ENCODE measurements at regions not wholly inside any gene's neighbourhood (a gene's known extent, or its start where the extent isn't known, plus 50 kb on each side); places are given as distances from the start of the nearest gene placed in this dataset.

DNA sequence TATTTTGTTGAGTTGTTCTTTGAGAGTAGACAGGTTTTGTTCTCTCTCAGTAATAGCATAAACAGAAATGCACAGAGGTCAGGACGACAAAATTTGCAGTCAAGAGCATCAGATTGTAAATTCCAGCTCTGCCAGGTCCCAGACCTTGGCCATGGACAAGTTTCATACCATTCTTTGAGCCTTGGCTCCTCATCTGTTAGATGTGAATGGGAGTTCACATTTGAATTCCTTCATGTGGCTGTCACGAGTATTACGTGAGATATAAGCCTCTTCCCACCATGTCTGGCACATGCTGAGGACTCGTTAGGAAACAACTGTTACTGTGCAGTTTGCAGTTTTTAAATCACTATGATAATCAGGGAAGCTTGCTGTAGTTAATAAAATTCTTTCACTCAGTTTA is 93.2 kb upstream of the KCTD3 start:
- ChIA-PET CTCF (no interaction called here), POLR2A (no interaction called here), RAD21 (ENCODE audit: unreplicated experiment) (no interaction called here), SMC1A (ENCODE audit: uncharacterized antibody, unreplicated experiment) (no interaction called here)
- H3K9me3 ChIP-seq (replicated peaks; ENCODE audit: control insufficient read depth, insufficient read depth, low read length) = no peaks in the 10 kb centered on the region
- H3K79me2 ChIP-seq (ENCODE audit: control insufficient read depth, insufficient read depth, low read length) = no peaks in the 10 kb centered on the region
- FAIRE-seq (no peak), ATAC-seq (no peak), DNase-seq (ENCODE audit: low read depth, low spot score) (no peak)
- WGBS (ENCODE audit: insufficient coverage, insufficient replicate concordance, low lambda C conversion rate, missing lambda C conversion rate) = 27% methylated on average over 4 of the region's 4 CpGs
- H2AFZ ChIP-seq (ENCODE audit: control insufficient read depth, low read depth, low read length) = no peak overlapping the region
- H3K4me1 ChIP-seq (ENCODE audit: control insufficient read depth, insufficient read depth, low read length) = no peaks in the 10 kb centered on the region
- no peak overlapping the region for H3K27ac ChIP-seq (ENCODE audit: control insufficient read depth, insufficient read depth)
- H3K4me2 ChIP-seq (ENCODE audit: control insufficient read depth, insufficient read depth) = no peak overlapping the region
- intact Hi-C loops (cut with micrococcal nuclease; ENCODE audit: unreplicated experiment) = no loop called here
- H3K9ac ChIP-seq (ENCODE audit: control insufficient read depth, insufficient read depth, low read length) = no peak overlapping the region
- no TSS peak for BruUV-seq (replicated peaks)
- no peaks in the 10 kb centered on the region for H3K36me3 ChIP-seq (ENCODE audit: control insufficient read depth in 2 of 2, insufficient read depth in 2 of 2, low read length in 1 of 2)
- in situ Hi-C loops (cut with MboI) = no loop called here
- no peak overlapping the region for H3K4me3 ChIP-seq
- no peaks in the 10 kb centered on the region for H3K27me3 ChIP-seq (replicated peaks in 1 of 2; ENCODE audit: control insufficient read depth in 2 of 2, insufficient read depth in 2 of 2, low read length in 1 of 2)
- H4K20me1 ChIP-seq (ENCODE audit: control insufficient read depth, insufficient read depth) = no peaks in the 10 kb centered on the region
- no peak for TF ChIP-seq KLF5 (IDR thresholded peaks at IDR 0.05; ENCODE audit: partially characterized antibody)
- TF ChIP-seq, protein P1, sequence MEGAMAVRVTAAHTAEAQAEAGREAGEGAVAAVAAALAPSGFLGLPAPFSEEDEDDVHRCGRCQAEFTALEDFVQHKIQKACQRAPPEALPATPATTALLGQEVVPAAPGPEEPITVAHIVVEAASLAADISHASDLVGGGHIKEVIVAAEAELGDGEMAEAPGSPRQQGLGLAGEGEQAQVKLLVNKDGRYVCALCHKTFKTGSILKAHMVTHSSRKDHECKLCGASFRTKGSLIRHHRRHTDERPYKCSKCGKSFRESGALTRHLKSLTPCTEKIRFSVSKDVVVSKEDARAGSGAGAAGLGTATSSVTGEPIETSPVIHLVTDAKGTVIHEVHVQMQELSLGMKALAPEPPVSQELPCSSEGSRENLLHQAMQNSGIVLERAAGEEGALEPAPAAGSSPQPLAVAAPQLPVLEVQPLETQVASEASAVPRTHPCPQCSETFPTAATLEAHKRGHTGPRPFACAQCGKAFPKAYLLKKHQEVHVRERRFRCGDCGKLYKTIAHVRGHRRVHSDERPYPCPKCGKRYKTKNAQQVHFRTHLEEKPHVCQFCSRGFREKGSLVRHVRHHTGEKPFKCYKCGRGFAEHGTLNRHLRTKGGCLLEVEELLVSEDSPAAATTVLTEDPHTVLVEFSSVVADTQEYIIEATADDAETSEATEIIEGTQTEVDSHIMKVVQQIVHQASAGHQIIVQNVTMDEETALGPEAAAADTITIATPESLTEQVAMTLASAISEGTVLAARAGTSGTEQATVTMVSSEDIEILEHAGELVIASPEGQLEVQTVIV (IDR thresholded peaks at IDR 0.05; ENCODE audit: borderline replicate concordance, partially characterized antibody) = no peak
- TF ChIP-seq EED (IDR thresholded peaks at IDR 0.05; ENCODE audit: low read depth) = no peak
- TF ChIP-seq MYC (IDR thresholded peaks at IDR 0.05; ENCODE audit: insufficient read depth, insufficient read length, insufficient replicate concordance, low read length, severe bottlenecking) = no peak
- TF ChIP-seq, protein P2, sequence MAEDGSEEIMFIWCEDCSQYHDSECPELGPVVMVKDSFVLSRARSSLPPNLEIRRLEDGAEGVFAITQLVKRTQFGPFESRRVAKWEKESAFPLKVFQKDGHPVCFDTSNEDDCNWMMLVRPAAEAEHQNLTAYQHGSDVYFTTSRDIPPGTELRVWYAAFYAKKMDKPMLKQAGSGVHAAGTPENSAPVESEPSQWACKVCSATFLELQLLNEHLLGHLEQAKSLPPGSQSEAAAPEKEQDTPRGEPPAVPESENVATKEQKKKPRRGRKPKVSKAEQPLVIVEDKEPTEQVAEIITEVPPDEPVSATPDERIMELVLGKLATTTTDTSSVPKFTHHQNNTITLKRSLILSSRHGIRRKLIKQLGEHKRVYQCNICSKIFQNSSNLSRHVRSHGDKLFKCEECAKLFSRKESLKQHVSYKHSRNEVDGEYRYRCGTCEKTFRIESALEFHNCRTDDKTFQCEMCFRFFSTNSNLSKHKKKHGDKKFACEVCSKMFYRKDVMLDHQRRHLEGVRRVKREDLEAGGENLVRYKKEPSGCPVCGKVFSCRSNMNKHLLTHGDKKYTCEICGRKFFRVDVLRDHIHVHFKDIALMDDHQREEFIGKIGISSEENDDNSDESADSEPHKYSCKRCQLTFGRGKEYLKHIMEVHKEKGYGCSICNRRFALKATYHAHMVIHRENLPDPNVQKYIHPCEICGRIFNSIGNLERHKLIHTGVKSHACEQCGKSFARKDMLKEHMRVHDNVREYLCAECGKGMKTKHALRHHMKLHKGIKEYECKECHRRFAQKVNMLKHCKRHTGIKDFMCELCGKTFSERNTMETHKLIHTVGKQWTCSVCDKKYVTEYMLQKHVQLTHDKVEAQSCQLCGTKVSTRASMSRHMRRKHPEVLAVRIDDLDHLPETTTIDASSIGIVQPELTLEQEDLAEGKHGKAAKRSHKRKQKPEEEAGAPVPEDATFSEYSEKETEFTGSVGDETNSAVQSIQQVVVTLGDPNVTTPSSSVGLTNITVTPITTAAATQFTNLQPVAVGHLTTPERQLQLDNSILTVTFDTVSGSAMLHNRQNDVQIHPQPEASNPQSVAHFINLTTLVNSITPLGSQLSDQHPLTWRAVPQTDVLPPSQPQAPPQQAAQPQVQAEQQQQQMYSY (CRISPR knock-in tag; IDR thresholded peaks at IDR 0.05) = no peak
- no peak for TF ChIP-seq ZNF217 (IDR thresholded peaks at IDR 0.05)
- no peak for TF ChIP-seq RFX5 (IDR thresholded peaks at IDR 0.05; ENCODE audit: low read depth, low read length)
- TF ChIP-seq, protein P3, sequence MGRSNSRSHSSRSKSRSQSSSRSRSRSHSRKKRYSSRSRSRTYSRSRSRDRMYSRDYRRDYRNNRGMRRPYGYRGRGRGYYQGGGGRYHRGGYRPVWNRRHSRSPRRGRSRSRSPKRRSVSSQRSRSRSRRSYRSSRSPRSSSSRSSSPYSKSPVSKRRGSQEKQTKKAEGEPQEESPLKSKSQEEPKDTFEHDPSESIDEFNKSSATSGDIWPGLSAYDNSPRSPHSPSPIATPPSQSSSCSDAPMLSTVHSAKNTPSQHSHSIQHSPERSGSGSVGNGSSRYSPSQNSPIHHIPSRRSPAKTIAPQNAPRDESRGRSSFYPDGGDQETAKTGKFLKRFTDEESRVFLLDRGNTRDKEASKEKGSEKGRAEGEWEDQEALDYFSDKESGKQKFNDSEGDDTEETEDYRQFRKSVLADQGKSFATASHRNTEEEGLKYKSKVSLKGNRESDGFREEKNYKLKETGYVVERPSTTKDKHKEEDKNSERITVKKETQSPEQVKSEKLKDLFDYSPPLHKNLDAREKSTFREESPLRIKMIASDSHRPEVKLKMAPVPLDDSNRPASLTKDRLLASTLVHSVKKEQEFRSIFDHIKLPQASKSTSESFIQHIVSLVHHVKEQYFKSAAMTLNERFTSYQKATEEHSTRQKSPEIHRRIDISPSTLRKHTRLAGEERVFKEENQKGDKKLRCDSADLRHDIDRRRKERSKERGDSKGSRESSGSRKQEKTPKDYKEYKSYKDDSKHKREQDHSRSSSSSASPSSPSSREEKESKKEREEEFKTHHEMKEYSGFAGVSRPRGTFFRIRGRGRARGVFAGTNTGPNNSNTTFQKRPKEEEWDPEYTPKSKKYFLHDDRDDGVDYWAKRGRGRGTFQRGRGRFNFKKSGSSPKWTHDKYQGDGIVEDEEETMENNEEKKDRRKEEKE (IDR thresholded peaks at IDR 0.05) = no peak
- TF ChIP-seq, protein P4, sequence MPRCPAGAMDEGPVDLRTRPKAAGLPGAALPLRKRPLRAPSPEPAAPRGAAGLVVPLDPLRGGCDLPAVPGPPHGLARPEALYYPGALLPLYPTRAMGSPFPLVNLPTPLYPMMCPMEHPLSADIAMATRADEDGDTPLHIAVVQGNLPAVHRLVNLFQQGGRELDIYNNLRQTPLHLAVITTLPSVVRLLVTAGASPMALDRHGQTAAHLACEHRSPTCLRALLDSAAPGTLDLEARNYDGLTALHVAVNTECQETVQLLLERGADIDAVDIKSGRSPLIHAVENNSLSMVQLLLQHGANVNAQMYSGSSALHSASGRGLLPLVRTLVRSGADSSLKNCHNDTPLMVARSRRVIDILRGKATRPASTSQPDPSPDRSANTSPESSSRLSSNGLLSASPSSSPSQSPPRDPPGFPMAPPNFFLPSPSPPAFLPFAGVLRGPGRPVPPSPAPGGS (IDR thresholded peaks at IDR 0.05; ENCODE audit: borderline replicate concordance, insufficient read depth, low read depth, low read length, poor library complexity, severe bottlenecking) = no peak
- TF ChIP-seq RELA (IDR thresholded peaks at IDR 0.05; ENCODE audit: borderline replicate concordance, partially characterized antibody) = no peak
- TF ChIP-seq BCL11A (IDR thresholded peaks at IDR 0.05; ENCODE audit: low read depth, low read length) = no peak
- TF ChIP-seq RAD21 (IDR thresholded peaks at IDR 0.05; ENCODE audit: insufficient read depth, low read depth, low read length) = no peak
- TF ChIP-seq ATF7 (IDR thresholded peaks at IDR 0.05; ENCODE audit: low read depth) = no peak
- no peak for TF ChIP-seq SMAD5 (IDR thresholded peaks at IDR 0.05; ENCODE audit: low read depth)
- no peak for TF ChIP-seq ZBED1 (IDR thresholded peaks at IDR 0.05; ENCODE audit: borderline replicate concordance)
- no peak for TF ChIP-seq POLR2AphosphoS2 (IDR thresholded peaks at IDR 0.05; ENCODE audit: low read depth, low read length)
